GM23248 (cell line): ENCODE measurements at regions not wholly inside any gene's neighbourhood (a gene's known extent, or its start where the extent isn't known, plus 50 kb on each side); places are given as distances from the start of the nearest gene placed in this dataset.

ENCODE experiments used
- DNase-seq: peaks from one replicate; pipeline ENCODE4 v3.0.0-alpha.2; 2015
- H2AFZ ChIP-seq: fragments of 200-600 bp; sonication (generic); 2 replicates; pipeline ENCODE4 v1.6.1; 2016; ENCODE audit warnings: antibody characterized with exemption
- H3F3A ChIP-seq: fragments of 200-600 bp; sonication (generic); 2 replicates; pipeline ENCODE4 v1.6.1; 2016; ENCODE audit warnings: mild to moderate bottlenecking, antibody characterized with exemption, mixed run types; ENCODE audit not compliant: insufficient read depth
- H3K27ac ChIP-seq: fragments of 200-600 bp; sonication (generic); 2 replicates; pipeline ENCODE4 v1.5.1; 2016; ENCODE audit warnings: mild to moderate bottlenecking
- H3K27me3 ChIP-seq: fragments of 200-600 bp; sonication (generic); replicated peaks from 2 replicates; pipeline ENCODE4 v1.6.1; 2016; ENCODE audit warnings: mild to moderate bottlenecking; ENCODE audit not compliant: insufficient read depth
- H3K36me3 ChIP-seq: fragments of 200-600 bp; sonication (generic); 2 replicates; pipeline ENCODE4 v1.6.1; 2016; ENCODE audit warnings: low read depth, mild to moderate bottlenecking
- H3K4me1 ChIP-seq: fragments of 200-600 bp; sonication (generic); 2 replicates; pipeline ENCODE4 v1.6.1; 2016; ENCODE audit warnings: mild to moderate bottlenecking; ENCODE audit not compliant: insufficient read depth
- H3K4me2 ChIP-seq: fragments of 200-600 bp; sonication (generic); one replicate; pipeline ENCODE4 v1.6.1; 2016; ENCODE audit warnings: mild to moderate bottlenecking; ENCODE audit not compliant: unreplicated experiment
- H3K4me3 ChIP-seq: fragments of 200-600 bp; sonication (generic); 2 replicates; pipeline ENCODE4 v1.5.1; 2016; ENCODE audit warnings: mild to moderate bottlenecking
- H3K79me2 ChIP-seq: fragments of 200-600 bp; sonication (generic); 2 replicates; pipeline ENCODE4 v1.6.1; 2016; ENCODE audit warnings: mild to moderate bottlenecking; ENCODE audit not compliant: insufficient read depth
- H3K9ac ChIP-seq: fragments of 200-600 bp; sonication (generic); 2 replicates; pipeline ENCODE4 v1.6.1; 2016; ENCODE audit warnings: mild to moderate bottlenecking
- H3K9me2 ChIP-seq: fragments of 200-600 bp; sonication (generic); 2 replicates; pipeline ENCODE4 v1.6.1; 2016; ENCODE audit warnings: mixed run types, mild to moderate bottlenecking, moderate library complexity; ENCODE audit not compliant: insufficient read depth
- H3K9me3 ChIP-seq: fragments of 200-600 bp; sonication (generic); one replicate; pipeline ENCODE4 v1.6.1; 2017; ENCODE audit warnings: low read depth
- H4K20me1 ChIP-seq: fragments of 200-600 bp; sonication (generic); 2 replicates; pipeline ENCODE4 v1.6.0; 2016; ENCODE audit not compliant: insufficient read depth
- EZH2 ChIP-seq: fragments of 200-600 bp; sonication (generic); IDR thresholded peaks from 2 replicates; pipeline ENCODE4 v1.6.1; 2018; ENCODE audit warnings: antibody characterized with exemption, mild to moderate bottlenecking; ENCODE audit not compliant: insufficient read depth, poor library complexity, severe bottlenecking
- EZH2phosphoT487 ChIP-seq: fragments of 200-600 bp; sonication (generic); IDR thresholded peaks from 2 replicates; pipeline ENCODE4 v1.6.1; 2018; ENCODE audit warnings: antibody characterized with exemption, moderate library complexity, mild to moderate bottlenecking, low read depth; ENCODE audit not compliant: insufficient read depth
- WGBS, 2 experiments: methylation state at CpG; one replicate each; pipeline ENCODE4 v1.1.6; 2015 to 2017; ENCODE audit warnings: low lambda C conversion rate in 2 of 2, low coverage in 1 of 2; ENCODE audit errors: missing lambda C conversion rate in 2 of 2; 5-methylcytosine and 5-hydroxymethylcytosine counted together
- in situ Hi-C: fragments of 300-500 bp; cut with MboI; formaldehyde crosslinking; loops from 2 replicates; pipeline ENCODE4 v1.15.0; 2020

- Histone ChIP-seq H3K36me3 (no peaks in the 10 kb centered on the region), H3K9me2 (no peaks in the 10 kb centered on the region), H3K27ac (no peak overlapping the region), H3F3A (no peaks in the 10 kb centered on the region), H3K4me3 (no peak overlapping the region), H3K79me2 (no peaks in the 10 kb centered on the region), H3K9me3 (no peaks in the 10 kb centered on the region), H3K27me3 (no peaks in the 10 kb centered on the region), H2AFZ (no peak overlapping the region), H4K20me1 (no peaks in the 10 kb centered on the region), H3K9ac (no peak overlapping the region), H3K4me2 (no peak overlapping the region), H3K4me1 (no peaks in the 10 kb centered on the region)
- TF ChIP-seq EZH2 (no peak), EZH2phosphoT487 (no peak)
- in situ Hi-C loops = no loop called here
- DNase-seq = no peak
These were observed 273.4 kb upstream of the PLD5 start for GRCh38 chr1:242797856-242798255.

DNA sequence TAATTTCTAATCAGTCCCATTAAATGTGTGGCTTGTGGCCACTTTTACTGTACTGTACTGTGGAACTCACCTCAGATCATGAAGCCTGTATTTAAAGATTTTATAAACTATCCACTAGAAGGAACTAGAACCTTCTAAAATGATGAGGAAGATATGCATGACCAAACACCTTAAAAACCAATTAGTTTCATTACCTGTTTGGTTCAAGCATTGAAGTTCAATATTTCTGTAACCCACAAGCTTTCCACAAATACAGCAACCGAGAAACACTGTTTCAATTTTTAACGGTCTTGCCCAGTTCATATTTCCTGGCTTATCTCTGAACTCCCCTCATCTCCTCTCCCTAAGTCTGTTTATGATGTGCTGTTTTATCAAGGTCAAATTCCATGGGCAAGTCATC is 264.3 kb upstream of the PLD5 start:
- no peaks in the 10 kb centered on the region for H4K20me1 ChIP-seq
- H3K36me3 ChIP-seq = no peaks in the 10 kb centered on the region
- no peak overlapping the region for H3K9ac ChIP-seq
- no peak for DNase-seq
- H3K79me2 ChIP-seq = no peaks in the 10 kb centered on the region
- H3K4me3 ChIP-seq = no peak overlapping the region
- H2AFZ ChIP-seq = no peak overlapping the region
- in situ Hi-C loops = no loop called here
- no peak overlapping the region for H3K27ac ChIP-seq
- H3K4me1 ChIP-seq = no peaks in the 10 kb centered on the region
- H3K27me3 ChIP-seq = no peaks in the 10 kb centered on the region
- no peak overlapping the region for H3K4me2 ChIP-seq
- no peaks in the 10 kb centered on the region for H3K9me3 ChIP-seq
- WGBS, 2 experiments = 16 to 29% methylated on average over 2 of the region's 2 CpGs
- H3K9me2 ChIP-seq = no peaks in the 10 kb centered on the region
- no peak for TF ChIP-seq EZH2
- TF ChIP-seq EZH2phosphoT487 = no peak
- no peaks in the 10 kb centered on the region for H3F3A ChIP-seq

- H2AFZ ChIP-seq = no peak overlapping the region
- H4K20me1 ChIP-seq = no peaks in the 10 kb centered on the region
- no peaks in the 10 kb centered on the region for H3K36me3 ChIP-seq
- no peak overlapping the region for H3K27ac ChIP-seq
- H3K4me1 ChIP-seq = no peaks in the 10 kb centered on the region
- WGBS, 2 experiments = 21 to 23% methylated on average over 2 of the region's 2 CpGs
- H3K9me3 ChIP-seq = no peaks in the 10 kb centered on the region
- TF ChIP-seq EZH2phosphoT487 = no peak
- no peak for TF ChIP-seq EZH2
- no peaks in the 10 kb centered on the region for H3K79me2 ChIP-seq
- H3K4me2 ChIP-seq = no peak overlapping the region
- H3K9me2 ChIP-seq = no peaks in the 10 kb centered on the region
- H3K27me3 ChIP-seq = no peaks in the 10 kb centered on the region
- H3K4me3 ChIP-seq = no peak overlapping the region
- in situ Hi-C loops = no loop called here
- DNase-seq = no peak
- no peak overlapping the region for H3K9ac ChIP-seq
- no peaks in the 10 kb centered on the region for H3F3A ChIP-seq
These were observed 263.5 kb upstream of the PLD5 start for GRCh38 chr1:242787968-242788367.

- no peak overlapping the region for H3K27ac ChIP-seq
- no peak overlapping the region for H3K9ac ChIP-seq
- H3K4me3 ChIP-seq = no peak overlapping the region
- H3K27me3 ChIP-seq = no peaks in the 10 kb centered on the region
- H3F3A ChIP-seq = no peaks in the 10 kb centered on the region
- H3K4me2 ChIP-seq = no peak overlapping the region
- H4K20me1 ChIP-seq = no peaks in the 10 kb centered on the region
- H3K9me2 ChIP-seq = no peaks in the 10 kb centered on the region
- no peaks in the 10 kb centered on the region for H3K79me2 ChIP-seq
- 2 to 3% methylated on average over 7 of the region's 7 CpGs for WGBS, 2 experiments
- no peaks in the 10 kb centered on the region for H3K36me3 ChIP-seq
- no peak for DNase-seq
- in situ Hi-C loops = no loop called here
- TF ChIP-seq EZH2phosphoT487 = no peak
- no peak for TF ChIP-seq EZH2
- no peaks in the 10 kb centered on the region for H3K4me1 ChIP-seq
- H2AFZ ChIP-seq = no peak overlapping the region
- H3K9me3 ChIP-seq = no peaks in the 10 kb centered on the region
These were observed 260.3 kb upstream of the PLD5 start for GRCh38 chr1:242784807-242785206.

DNA sequence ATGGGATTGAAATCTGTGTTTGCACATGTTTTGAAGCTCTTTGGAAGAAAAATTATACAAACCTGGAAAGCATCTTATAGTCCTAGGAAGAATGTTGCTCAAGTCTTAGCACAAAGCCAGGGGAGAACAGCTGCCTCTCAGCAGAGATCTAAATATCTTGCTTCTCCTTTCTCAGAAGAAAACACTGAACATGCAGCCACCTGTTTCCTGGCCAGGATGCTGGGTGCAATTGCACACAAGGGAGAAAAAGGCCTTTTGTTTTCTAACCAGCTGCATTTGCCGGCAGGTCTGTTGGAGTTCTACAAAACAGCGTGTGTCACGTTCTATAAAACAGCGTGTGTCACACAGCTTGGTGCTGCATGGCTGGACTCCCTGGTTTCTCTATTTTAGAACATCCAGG is 259.6 kb upstream of the PLD5 start:
- no peaks in the 10 kb centered on the region for H3K36me3 ChIP-seq
- 34 to 40% methylated on average over 4 of the region's 4 CpGs for WGBS, 2 experiments
- no peaks in the 10 kb centered on the region for H3K79me2 ChIP-seq
- H3K9me3 ChIP-seq = no peaks in the 10 kb centered on the region
- no peak overlapping the region for H3K4me3 ChIP-seq
- no peaks in the 10 kb centered on the region for H3K4me1 ChIP-seq
- H3K27ac ChIP-seq = no peak overlapping the region
- no peak for DNase-seq
- H3K9me2 ChIP-seq = no peaks in the 10 kb centered on the region
- H3K4me2 ChIP-seq = no peak overlapping the region
- no peak for TF ChIP-seq EZH2phosphoT487
- no peak for TF ChIP-seq EZH2
- no peaks in the 10 kb centered on the region for H3K27me3 ChIP-seq
- H4K20me1 ChIP-seq = no peaks in the 10 kb centered on the region
- H3F3A ChIP-seq = no peaks in the 10 kb centered on the region
- no peak overlapping the region for H3K9ac ChIP-seq
- in situ Hi-C loops = no loop called here
- no peak overlapping the region for H2AFZ ChIP-seq
